Fibroblast of skin of scalp (primary cell): ENCODE measurements at regions not wholly inside any gene's neighbourhood (a gene's known extent, or its start where the extent isn't known, plus 50 kb on each side); places are given as distances from the start of the nearest gene placed in this dataset.
A peak's percentile ranks its signal among the peaks of the same experiment; 100 is the strongest.

Experiments
- DNase-seq: peaks from one replicate; pipeline ENCODE4 v3.0.0-alpha.2; 2013

- no peak for DNase-seq
Observed at GRCh38 chrX:40273356-40274050, 175.7 kb upstream of the BCOR start.

- DNase-seq, result no peak
Observed at GRCh38 chrX:40272776-40273175, 175.0 kb upstream of the BCOR start.

- no peak for DNase-seq
Observed at GRCh38 chrX:40272141-40272540, 174.4 kb upstream of the BCOR start.

GRCh38 chrX:40268188-40268520 is 170.4 kb upstream of the BCOR start:
- DNase-seq, result peak; percentile 65

GRCh38 chrX:40267334-40268187 is 169.8 kb upstream of the BCOR start:
- DNase-seq, result peak; percentile 51

GRCh38 chrX:40266490-40267333 is 169.0 kb upstream of the BCOR start:
- DNase-seq, result peak; percentile 66

- no peak for DNase-seq
Observed at GRCh38 chrX:40265936-40266335, 168.2 kb upstream of the BCOR start.

- peak; percentile 69 for DNase-seq
Observed at GRCh38 chrX:40263014-40263560, 165.3 kb upstream of the BCOR start.

GRCh38 chrX:40262157-40263013 is 164.6 kb upstream of the BCOR start:
- DNase-seq, result peak; percentile 82

- DNase-seq, result no peak
Observed at GRCh38 chrX:40261833-40262156, 164.0 kb upstream of the BCOR start.

GRCh38 chrX:40260146-40260747 is 162.5 kb upstream of the BCOR start:
- DNase-seq, result peak; percentile 43

GRCh38 chrX:40258909-40259308 is 161.2 kb upstream of the BCOR start:
- DNase-seq, result no peak

GRCh38 chrX:40253771-40254170 is 156.0 kb upstream of the BCOR start:
- DNase-seq, result no peak

GRCh38 chrX:40249582-40249981 is 151.8 kb upstream of the BCOR start:
- no peak for DNase-seq

- no peak for DNase-seq
Observed at GRCh38 chrX:40248822-40249221, 151.1 kb upstream of the BCOR start.

GRCh38 chrX:40247848-40248622 is 150.3 kb upstream of the BCOR start:
- no peak for DNase-seq

- DNase-seq, result no peak
Observed at GRCh38 chrX:40247382-40247781, 149.6 kb upstream of the BCOR start.

- DNase-seq, result peak; percentile 49
Observed at GRCh38 chrX:40245488-40246071, 147.8 kb upstream of the BCOR start.

- peak; percentile 36 for DNase-seq
Observed at GRCh38 chrX:40244980-40245379, 147.2 kb upstream of the BCOR start.

GRCh38 chrX:40243755-40244515 is 146.2 kb upstream of the BCOR start:
- peak; percentile 6 for DNase-seq
